PC-3 (cell line): ENCODE measurements at regions not wholly inside any gene's neighbourhood (a gene's known extent, or its start where the extent isn't known, plus 50 kb on each side); places are given as distances from the start of the nearest gene placed in this dataset.

Experiments used
- EZH2 ChIP-seq: fragments of 300-600 bp; sonication (generic); IDR thresholded peaks from one replicate; pipeline ENCODE4 v1.6.1; 2017; ENCODE audit warnings: antibody characterized with exemption, mild to moderate bottlenecking, low read length; ENCODE audit not compliant: unreplicated experiment
- EZH2phosphoT487 ChIP-seq: fragments of 300-600 bp; sonication (generic); IDR thresholded peaks from 2 replicates; pipeline ENCODE4 v1.6.1; 2018; ENCODE audit warnings: mild to moderate bottlenecking, antibody characterized with exemption, low read length, borderline replicate concordance
- TF ChIP-seq, protein P1 (sequence below): fragments of 300-600 bp; sonication (generic); conservative IDR thresholded peaks from 2 replicates; pipeline ENCODE4 v1.5.1; 2017; ENCODE audit warnings: antibody characterized with exemption, low read depth, mild to moderate bottlenecking, low read length

DNA sequence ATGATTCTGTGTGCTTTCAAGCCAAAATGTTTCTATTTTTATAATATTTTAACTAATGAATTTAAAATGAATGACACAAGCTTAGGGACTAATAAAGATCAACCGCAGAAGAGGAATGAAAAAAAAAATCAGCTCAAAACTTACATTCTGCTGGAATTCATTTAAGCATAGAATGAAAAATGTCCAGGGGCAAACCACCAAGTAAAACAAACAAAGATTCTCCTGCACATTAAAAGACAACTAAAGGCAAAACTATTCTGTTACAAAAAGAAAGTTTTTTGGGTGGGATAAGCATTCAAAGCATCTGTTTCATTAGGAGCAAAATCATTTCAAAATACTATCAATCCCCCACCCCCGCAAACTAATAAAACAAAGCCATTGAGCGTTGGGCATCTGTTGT is 99.3 kb upstream of the SOX11 start:
- TF ChIP-seq EZH2phosphoT487 = no peak
- TF ChIP-seq, protein P1, sequence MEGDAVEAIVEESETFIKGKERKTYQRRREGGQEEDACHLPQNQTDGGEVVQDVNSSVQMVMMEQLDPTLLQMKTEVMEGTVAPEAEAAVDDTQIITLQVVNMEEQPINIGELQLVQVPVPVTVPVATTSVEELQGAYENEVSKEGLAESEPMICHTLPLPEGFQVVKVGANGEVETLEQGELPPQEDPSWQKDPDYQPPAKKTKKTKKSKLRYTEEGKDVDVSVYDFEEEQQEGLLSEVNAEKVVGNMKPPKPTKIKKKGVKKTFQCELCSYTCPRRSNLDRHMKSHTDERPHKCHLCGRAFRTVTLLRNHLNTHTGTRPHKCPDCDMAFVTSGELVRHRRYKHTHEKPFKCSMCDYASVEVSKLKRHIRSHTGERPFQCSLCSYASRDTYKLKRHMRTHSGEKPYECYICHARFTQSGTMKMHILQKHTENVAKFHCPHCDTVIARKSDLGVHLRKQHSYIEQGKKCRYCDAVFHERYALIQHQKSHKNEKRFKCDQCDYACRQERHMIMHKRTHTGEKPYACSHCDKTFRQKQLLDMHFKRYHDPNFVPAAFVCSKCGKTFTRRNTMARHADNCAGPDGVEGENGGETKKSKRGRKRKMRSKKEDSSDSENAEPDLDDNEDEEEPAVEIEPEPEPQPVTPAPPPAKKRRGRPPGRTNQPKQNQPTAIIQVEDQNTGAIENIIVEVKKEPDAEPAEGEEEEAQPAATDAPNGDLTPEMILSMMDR = no peak
- no peak for TF ChIP-seq EZH2
